ENCODE measurements at regions not wholly inside any gene's neighbourhood (a gene's known extent, or its start where the extent isn't known, plus 50 kb on each side); places are given as distances from the start of the nearest gene placed in this dataset.

GRCh38 chr3:157592769-157593168 lies 89.6 kb upstream of the VEPH1 start:
- TF ChIP-seq POLR2A (IDR thresholded peaks at IDR 0.05; ENCODE audit: extremely low read depth, insufficient read length) = no peak
- TF ChIP-seq CTCF (IDR thresholded peaks at IDR 0.05; ENCODE audit: low read depth, low read length) = no peak
- TF ChIP-seq MYC (IDR thresholded peaks at IDR 0.05; ENCODE audit: low read depth, low read length) = no peak
- TF ChIP-seq MAX (IDR thresholded peaks at IDR 0.05; ENCODE audit: low read depth, low read length) = no peak
- H3K4me3 ChIP-seq (ENCODE audit: low read depth, low read length) = no peak overlapping the region
- no peak for DNase-seq (ENCODE audit: low read depth)

- DNase-seq (ENCODE audit: low read depth) = no peak
- no peak overlapping the region for H3K4me3 ChIP-seq (ENCODE audit: low read depth, low read length)
- TF ChIP-seq CTCF (IDR thresholded peaks at IDR 0.05; ENCODE audit: low read depth, low read length) (no peak), MAX (IDR thresholded peaks at IDR 0.05; ENCODE audit: low read depth, low read length) (no peak), POLR2A (IDR thresholded peaks at IDR 0.05; ENCODE audit: extremely low read depth, insufficient read length) (no peak), MYC (IDR thresholded peaks at IDR 0.05; ENCODE audit: low read depth, low read length) (no peak)
Measured at GRCh38 chr3:157590273-157590672, 87.1 kb upstream of the VEPH1 start.

GRCh38 chr3:157589211-157589610 lies 86.0 kb upstream of the VEPH1 start:
- TF ChIP-seq MYC (IDR thresholded peaks at IDR 0.05; ENCODE audit: low read depth, low read length) (no peak), MAX (IDR thresholded peaks at IDR 0.05; ENCODE audit: low read depth, low read length) (no peak), CTCF (IDR thresholded peaks at IDR 0.05; ENCODE audit: low read depth, low read length) (no peak), POLR2A (IDR thresholded peaks at IDR 0.05; ENCODE audit: extremely low read depth, insufficient read length) (no peak)
- no peak overlapping the region for H3K4me3 ChIP-seq (ENCODE audit: low read depth, low read length)
- DNase-seq (ENCODE audit: low read depth) = no peak

GRCh38 chr3:157588386-157589060 lies 85.3 kb upstream of the VEPH1 start:
- TF ChIP-seq CTCF (IDR thresholded peaks at IDR 0.05; ENCODE audit: low read depth, low read length) (no peak), POLR2A (IDR thresholded peaks at IDR 0.05; ENCODE audit: extremely low read depth, insufficient read length) (no peak), MYC (IDR thresholded peaks at IDR 0.05; ENCODE audit: low read depth, low read length) (no peak), MAX (IDR thresholded peaks at IDR 0.05; ENCODE audit: low read depth, low read length) (no peak)

GRCh38 chr3:157586293-157586692 lies 83.1 kb upstream of the VEPH1 start:
- DNase-seq (ENCODE audit: low read depth) = peak; percentile 11
- no peak overlapping the region for H3K4me3 ChIP-seq (ENCODE audit: low read depth, low read length)
- no peak for TF ChIP-seq CTCF (IDR thresholded peaks at IDR 0.05; ENCODE audit: low read depth, low read length)
- no peak for TF ChIP-seq MYC (IDR thresholded peaks at IDR 0.05; ENCODE audit: low read depth, low read length)
- no peak for TF ChIP-seq MAX (IDR thresholded peaks at IDR 0.05; ENCODE audit: low read depth, low read length)
- TF ChIP-seq POLR2A (IDR thresholded peaks at IDR 0.05; ENCODE audit: extremely low read depth, insufficient read length) = no peak

More at GRCh38 chr3:157588386-157589060, 85.3 kb upstream of the VEPH1 start:
- H3K4me3 ChIP-seq (ENCODE audit: low read depth, low read length) = no peak overlapping the region
- no peak for DNase-seq (ENCODE audit: low read depth)
